Gastroesophageal sphincter (tissue), 3 donors: ENCODE measurements at regions not wholly inside any gene's neighbourhood (a gene's known extent, or its start where the extent isn't known, plus 50 kb on each side); places are given as distances from the start of the nearest gene placed in this dataset.

Experiments
- CTCF ChIP-seq, 4 experiments: fragments of 200-600 bp in 2 of 4; fragments of 450-650 bp in 2 of 4; sonication (generic) in 1 of 4; IDR thresholded peaks; one replicate each; pipeline ENCODE4 v1.5.1; 2017 to 2019; ENCODE audit warnings: antibody characterized with exemption in 4 of 4, mild to moderate bottlenecking in 2 of 4, moderate library complexity in 2 of 4
- POLR2AphosphoS5 ChIP-seq: sonication (generic); formaldehyde crosslinking; IDR thresholded peaks from one replicate; pipeline ENCODE4 v1.6.1; 2017; ENCODE audit warnings: antibody characterized with exemption

- TF ChIP-seq CTCF (IDR thresholded peaks at IDR 0.05): no peak
- no peak for TF ChIP-seq POLR2AphosphoS5
These were observed 343.1 kb downstream of the TFAP2B start for GRCh38 chr6:51161752-51162151.
